Loucy (cell line): ENCODE measurements at regions not wholly inside any gene's neighbourhood (a gene's known extent, or its start where the extent isn't known, plus 50 kb on each side); places are given as distances from the start of the nearest gene placed in this dataset.

ENCODE experiments used
- CTCF ChIP-seq: fragments of 200-600 bp; sonication (generic); conservative IDR thresholded peaks from 2 replicates; pipeline ENCODE4 v1.5.1; 2014; ENCODE audit warnings: mild to moderate bottlenecking, antibody characterized with exemption, low read length
- EZH2phosphoT487 ChIP-seq: fragments of 200-600 bp; IDR thresholded peaks from 2 replicates; pipeline ENCODE4 v1.6.1; 2018; ENCODE audit warnings: antibody characterized with exemption, mild to moderate bottlenecking, moderate library complexity, borderline replicate concordance

DNA sequence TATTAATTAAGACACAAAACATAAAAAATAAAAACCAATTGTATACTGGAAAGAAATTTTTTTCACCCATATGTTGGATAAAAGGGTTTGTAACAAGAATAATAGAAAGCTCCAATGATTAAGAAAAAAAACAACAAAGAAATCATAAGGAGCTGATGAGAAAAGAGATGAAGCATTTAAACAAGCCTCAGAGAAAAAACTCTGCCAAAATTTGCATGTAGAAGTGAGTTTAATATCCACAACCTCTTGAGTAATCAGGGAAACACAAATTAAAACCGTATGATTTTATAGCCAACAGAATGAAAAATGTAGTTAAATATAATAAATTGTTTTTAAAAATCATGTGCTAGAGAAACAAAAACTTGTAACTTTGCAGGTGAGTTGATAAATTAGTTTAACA, 192.9 kb downstream of the BCHE start:
- TF ChIP-seq CTCF = no peak
- no peak for TF ChIP-seq EZH2phosphoT487
